Thyroid gland (tissue), 4 donors: ENCODE measurements at regions not wholly inside any gene's neighbourhood (a gene's known extent, or its start where the extent isn't known, plus 50 kb on each side); places are given as distances from the start of the nearest gene placed in this dataset.
A peak's percentile ranks its signal among the peaks of the same experiment; 100 is the strongest.
"Not testable (repeated sequence)": the region's sequence is repeated elsewhere in the genome, so short reads cannot be mapped to it uniquely, and the experiment has no call there.

Experiments
- DNase-seq, 2 donors: peaks; one replicate each; pipeline ENCODE4 v3.0.0-alpha.2; 2019
- H3K27ac ChIP-seq, 3 donors: fragments of 200-600 bp; sonication (generic); 1 replicate in 2 of 3; 2 replicates in 1 of 3; pipeline ENCODE4 v1.5.1; 2016 to 2019; ENCODE audit warnings: mild to moderate bottlenecking in 1 of 3, moderate library complexity in 1 of 3
- H3K27me3 ChIP-seq: fragments of 200-600 bp; sonication (generic); one replicate; pipeline ENCODE4 v1.5.1; 2019
- H3K36me3 ChIP-seq, 2 donors: fragments of 200-600 bp; sonication (generic); one replicate each; pipeline ENCODE4 v1.5.1; 2016 to 2019
- H3K4me1 ChIP-seq, 2 donors: fragments of 200-600 bp; sonication (generic); one replicate each; pipeline ENCODE4 v1.5.1; 2017 to 2019
- H3K4me3 ChIP-seq, 3 donors: fragments of 200-600 bp; sonication (generic); replicated peaks in 1 of 3; 1 replicate in 2 of 3; 2 replicates in 1 of 3; pipeline ENCODE4 v1.5.1; 2016; ENCODE audit warnings: mild to moderate bottlenecking in 1 of 3
- H3K9me3 ChIP-seq: fragments of 200-600 bp; sonication (generic); one replicate; pipeline ENCODE4 v1.5.1; 2017
- CTCF ChIP-seq, 6 experiments: fragments of 200-600 bp in 3 of 6; fragments of 450-650 bp in 3 of 6; sonication (generic) in 3 of 6; IDR thresholded peaks; one replicate each; pipeline ENCODE4 v1.5.1; 2016 to 2019; ENCODE audit warnings: antibody characterized with exemption in 6 of 6, mild to moderate bottlenecking in 2 of 6, inconsistent platforms in 1 of 6, moderate library complexity in 1 of 6
- POLR2A ChIP-seq, 2 donors: fragments of 450-650 bp; IDR thresholded peaks; one replicate each; pipeline ENCODE4 v1.6.1; 2017; ENCODE audit warnings: antibody characterized with exemption in 2 of 2, mild to moderate bottlenecking in 2 of 2, moderate library complexity in 1 of 2
- WGBS, 2 donors: methylation state at CpG; one replicate each; pipeline ENCODE4 v1.1.5; 2017; 5-methylcytosine and 5-hydroxymethylcytosine counted together
- intact Hi-C: fragments of 100-400 bp; cut with DNase I; formaldehyde crosslinking; loops from one replicate; pipeline ENCODE4 v1.15.1; 2023

DNA sequence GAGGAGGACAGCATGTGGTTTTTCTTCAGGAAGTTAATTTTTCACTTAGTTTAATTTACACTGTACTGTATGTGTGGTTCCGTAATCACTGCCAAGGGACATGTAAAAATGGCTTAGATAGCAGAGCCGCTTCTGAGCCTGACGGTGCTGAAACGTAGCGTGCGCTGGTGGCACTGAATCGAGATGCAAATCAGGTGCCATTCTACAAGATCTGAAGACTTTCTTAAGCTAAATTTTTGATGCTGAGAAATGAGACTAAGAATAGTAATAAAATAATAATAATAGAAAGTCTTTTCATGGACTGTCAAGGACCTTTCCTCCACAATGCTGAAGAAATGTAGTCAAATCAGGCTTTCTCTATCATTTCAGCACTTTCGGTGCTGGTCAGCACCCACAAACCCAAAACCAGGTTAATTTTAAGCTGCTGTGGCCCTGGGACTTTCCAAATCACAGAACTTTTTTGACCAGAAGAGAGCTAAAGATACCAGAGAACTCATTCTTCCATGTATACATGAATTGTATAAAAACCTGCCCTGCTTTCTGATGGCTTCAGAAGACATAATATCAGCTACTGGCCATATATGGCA lies 183.3 kb upstream of the LMO3 start:
- H3K27me3 ChIP-seq, result no peaks in the 10 kb centered on the region
- H3K36me3 ChIP-seq, result no peaks in the 10 kb centered on the region
- 57 to 63% methylated on average over 8 of the region's 8 CpGs for WGBS, 2 donors
- H3K4me1 ChIP-seq, result no peaks in the 10 kb centered on the region
- peak in 1 of 2 donors; percentile 3 for DNase-seq
- intact Hi-C loops, result no loop called here
- H3K4me3 ChIP-seq, result no peak overlapping the region
- H3K27ac ChIP-seq, result no peak overlapping the region
- H3K9me3 ChIP-seq, result no peaks in the 10 kb centered on the region
- TF ChIP-seq CTCF (IDR thresholded peaks at IDR 0.05) (no peak), POLR2A (IDR thresholded peaks at IDR 0.05) (no peak)

- Histone ChIP-seq H3K27ac (no peak overlapping the region), H3K36me3 (no peaks in the 10 kb centered on the region), H3K4me3 (no peak overlapping the region), H3K27me3 (no peaks in the 10 kb centered on the region), H3K4me1 (no peaks in the 10 kb centered on the region), H3K9me3 (no peaks in the 10 kb centered on the region)
- DNase-seq, result no peak
- intact Hi-C loops, result no loop called here
- 58 to 68% methylated on average over 5 of the region's 5 CpGs for WGBS, 2 donors
- TF ChIP-seq CTCF (IDR thresholded peaks at IDR 0.05), result no peak
- no peak for TF ChIP-seq POLR2A (IDR thresholded peaks at IDR 0.05)
Observed at GRCh38 chr12:16788506-16789203, 182.7 kb upstream of the LMO3 start.

- no peaks in the 10 kb centered on the region for H3K27me3 ChIP-seq
- no peak for DNase-seq
- H3K4me3 ChIP-seq, result no peak overlapping the region
- WGBS, 2 donors, result 78% methylated on average over 2 of the region's 2 CpGs
- H3K9me3 ChIP-seq, result no peaks in the 10 kb centered on the region
- no peak overlapping the region for H3K27ac ChIP-seq
- TF ChIP-seq CTCF (IDR thresholded peaks at IDR 0.05) (no peak), POLR2A (IDR thresholded peaks at IDR 0.05) (no peak)
- H3K4me1 ChIP-seq, result no peaks in the 10 kb centered on the region
- no peaks in the 10 kb centered on the region for H3K36me3 ChIP-seq
- intact Hi-C loops, result no loop called here
Observed at GRCh38 chr12:16785953-16786352, 180.0 kb upstream of the LMO3 start.

GRCh38 chr12:16785524-16785923 lies 179.6 kb upstream of the LMO3 start:
- H3K36me3 ChIP-seq, result no peaks in the 10 kb centered on the region
- H3K27me3 ChIP-seq, result no peaks in the 10 kb centered on the region
- H3K4me3 ChIP-seq, result no peak overlapping the region
- H3K9me3 ChIP-seq, result no peaks in the 10 kb centered on the region
- no peaks in the 10 kb centered on the region for H3K4me1 ChIP-seq
- no peak for DNase-seq
- intact Hi-C loops, result no loop called here
- WGBS, 2 donors, result 15 to 20% methylated on average over 1 of the region's 1 CpG
- no peak overlapping the region for H3K27ac ChIP-seq
- TF ChIP-seq CTCF (IDR thresholded peaks at IDR 0.05) (no peak), POLR2A (IDR thresholded peaks at IDR 0.05) (no peak)

- H3K4me1 ChIP-seq, DNase-seq, H3K36me3 ChIP-seq, intact Hi-C loops, H3K27ac ChIP-seq, H3K9me3 ChIP-seq, H3K27me3 ChIP-seq, H3K4me3 ChIP-seq: not testable (repeated sequence)
- WGBS, 2 donors, result 92 to 95% methylated on average over 2 of the region's 2 CpGs
Observed at GRCh38 chr12:16769129-16769528, 163.2 kb upstream of the LMO3 start.
